Endothelial cell of umbilical vein (primary cell): ENCODE measurements at regions not wholly inside any gene's neighbourhood (a gene's known extent, or its start where the extent isn't known, plus 50 kb on each side); places are given as distances from the start of the nearest gene placed in this dataset.

ENCODE experiments used
- BruUV-seq: library from RNA; stranded (reverse); fragments of 400-500 nt; replicated peaks from 2 replicates; lab custom pipeline; 2021; lab: Mats Ljungman, UMichigan
- CTCF ChIA-PET: fragments of 300-600, 350-600 bp; sonication (Branson Sonifier 250); formaldehyde crosslinking; loops from one replicate; lab custom pipeline; 2021; ENCODE audit warnings: antibody characterized with exemption, inconsistent platforms; lab: Charles Lee
- POLR2A ChIA-PET: fragments of 300-600, 350-600 bp; sonication (Branson Sonifier 250); formaldehyde crosslinking; loops from one replicate; lab custom pipeline; 2021; ENCODE audit warnings: antibody characterized with exemption, inconsistent platforms; lab: Charles Lee
- DNase-seq: peaks from one replicate; pipeline ENCODE4 v3.0.0-alpha.2; 2011; ENCODE audit warnings: low read depth, low spot score
- FAIRE-seq: peaks from 2 replicates; lab custom pipeline; 2011; peaks lifted over from hg19 to GRCh38; lab: Jason Lieb, UNC
- H2AFZ ChIP-seq: 2 replicates; pipeline ENCODE4 v1.6.0; 2012; ENCODE audit warnings: low read depth, low read length, control low read depth, inconsistent platforms
- H3K27ac ChIP-seq: 2 replicates; pipeline ENCODE4 v1.5.1; 2011; ENCODE audit warnings: low read depth, mild to moderate bottlenecking, control low read depth, low read length, moderate library complexity; ENCODE audit not compliant: insufficient read depth
- H3K27me3 ChIP-seq, 2 experiments: 2 replicates each; pipeline versions ENCODE4 v1.6.0 to v1.6.1; 2011; ENCODE audit warnings: low read length in 2 of 2, mixed read lengths in 1 of 2; ENCODE audit not compliant: control insufficient read depth in 2 of 2, insufficient read depth in 2 of 2
- H3K36me3 ChIP-seq, 2 experiments: 2 replicates in 1 of 2; 3 replicates in 1 of 2; pipeline ENCODE4 v1.5.1; 2011; ENCODE audit warnings: low read length in 2 of 2, mild to moderate bottlenecking in 1 of 2, moderate library complexity in 1 of 2; ENCODE audit not compliant: control insufficient read depth in 2 of 2, insufficient read depth in 2 of 2; ENCODE audit errors: extremely low read depth in 1 of 2
- H3K4me1 ChIP-seq: 3 replicates; pipeline ENCODE4 v1.5.1; 2011; ENCODE audit warnings: mild to moderate bottlenecking, low read length; ENCODE audit not compliant: control insufficient read depth, insufficient read depth; ENCODE audit errors: extremely low read depth
- H3K4me2 ChIP-seq: 2 replicates; pipeline ENCODE4 v1.6.1; 2011; ENCODE audit warnings: low read length, control low read depth, mixed read lengths; ENCODE audit not compliant: insufficient read depth
- H3K4me3 ChIP-seq, 3 experiments: fragments of 200-600 bp in 1 of 3; sonication (generic), shearing (Covaris generic) in 1 of 3; replicated peaks in 1 of 3; 2 replicates each; pipeline ENCODE4 v1.5.1; 2011 to 2016; ENCODE audit warnings: control low read depth in 3 of 3, low read length in 3 of 3, mild to moderate bottlenecking in 2 of 3, inconsistent platforms in 1 of 3, low read depth in 1 of 3, moderate library complexity in 1 of 3; ENCODE audit not compliant: insufficient read depth in 1 of 3
- H3K79me2 ChIP-seq: 2 replicates; pipeline ENCODE4 v1.6.0; 2012; ENCODE audit warnings: low read length, inconsistent platforms; ENCODE audit not compliant: control insufficient read depth, insufficient read depth
- H3K9ac ChIP-seq: replicated peaks from 2 replicates; pipeline ENCODE3; 2011; ENCODE audit warnings: low read length, control low read depth; ENCODE audit not compliant: insufficient read depth; ENCODE audit errors: extremely low read depth
- H3K9me1 ChIP-seq: replicated peaks from 3 replicates; pipeline ENCODE4 v1.6.0; 2011; ENCODE audit warnings: mild to moderate bottlenecking, low read length; ENCODE audit not compliant: control insufficient read depth, insufficient read depth; ENCODE audit errors: extremely low read depth
- H3K9me3 ChIP-seq: replicated peaks from 2 replicates; pipeline ENCODE4 v1.5.1; 2012; ENCODE audit warnings: low read length, inconsistent platforms; ENCODE audit not compliant: control insufficient read depth, insufficient read depth
- H4K20me1 ChIP-seq: replicated peaks from 2 replicates; pipeline ENCODE3; 2011; ENCODE audit warnings: mild to moderate bottlenecking, low read length; ENCODE audit not compliant: control insufficient read depth, insufficient read depth; ENCODE audit errors: extremely low read depth
- EZH2 ChIP-seq: IDR thresholded peaks from 2 replicates; pipeline ENCODE4 v1.6.1; 2012; ENCODE audit warnings: borderline replicate concordance, low read depth, mild to moderate bottlenecking, moderate library complexity, low read length, inconsistent platforms; ENCODE audit not compliant: severe bottlenecking
- FOS ChIP-seq: IDR thresholded peaks from 2 replicates; pipeline ENCODE4 v1.6.1; 2011; ENCODE audit warnings: mild to moderate bottlenecking, low read length, moderate library complexity, borderline replicate concordance; ENCODE audit not compliant: insufficient read depth
- GATA2 ChIP-seq: IDR thresholded peaks from 2 replicates; pipeline ENCODE4 v1.7.0; 2011; ENCODE audit warnings: low read depth, mild to moderate bottlenecking, moderate library complexity, mixed read lengths, low read length; ENCODE audit not compliant: insufficient read length, insufficient read depth
- JUN ChIP-seq: IDR thresholded peaks from 2 replicates; pipeline ENCODE4 v1.6.1; 2011; ENCODE audit warnings: borderline replicate concordance, low read depth; ENCODE audit not compliant: insufficient read length, insufficient read depth
- MYC ChIP-seq: IDR thresholded peaks from one replicate; pipeline ENCODE4 v1.6.1; 2011; ENCODE audit warnings: mild to moderate bottlenecking, low read depth, low read length
- POLR2A ChIP-seq: IDR thresholded peaks from 2 replicates; pipeline ENCODE4 v1.6.1; 2012; ENCODE audit warnings: low read depth, mild to moderate bottlenecking, control low read depth, low read length
- POLR2AphosphoS5 ChIP-seq: IDR thresholded peaks from 2 replicates; pipeline ENCODE4 v1.6.1; 2012; ENCODE audit warnings: low read depth, mild to moderate bottlenecking, control low read depth, low read length, moderate library complexity; ENCODE audit not compliant: insufficient read depth
- dilution Hi-C: fragments of 300-500 bp; cut with MboI; formaldehyde crosslinking; loops from one replicate; pipeline ENCODE4 v1.15.0; 2019; ENCODE audit warnings: low sequenced_read_pairs; ENCODE audit not compliant: extremely low pct_ligation_motif_present
- intact Hi-C: fragments of 100-400 bp; cut with micrococcal nuclease; formaldehyde crosslinking; loops from one replicate; pipeline ENCODE4 v1.10.0; 2022
- TF ChIP-seq, protein P1 (sequence below), 2 donors: IDR thresholded peaks; 1 replicate in 1 of 2; 2 replicates in 1 of 2; pipeline ENCODE4 v1.5.1; 2011; ENCODE audit warnings: low read length in 2 of 2, mild to moderate bottlenecking in 2 of 2, moderate library complexity in 2 of 2, control low read depth in 1 of 2, inconsistent platforms in 1 of 2, low read depth in 1 of 2; ENCODE audit not compliant: insufficient read depth in 1 of 2; ENCODE audit errors: extremely low read depth in 1 of 2
- TF ChIP-seq, protein P2 (sequence below): IDR thresholded peaks from 2 replicates; pipeline ENCODE4 v1.6.1; 2011; ENCODE audit not compliant: insufficient read depth, insufficient read length

DNA sequence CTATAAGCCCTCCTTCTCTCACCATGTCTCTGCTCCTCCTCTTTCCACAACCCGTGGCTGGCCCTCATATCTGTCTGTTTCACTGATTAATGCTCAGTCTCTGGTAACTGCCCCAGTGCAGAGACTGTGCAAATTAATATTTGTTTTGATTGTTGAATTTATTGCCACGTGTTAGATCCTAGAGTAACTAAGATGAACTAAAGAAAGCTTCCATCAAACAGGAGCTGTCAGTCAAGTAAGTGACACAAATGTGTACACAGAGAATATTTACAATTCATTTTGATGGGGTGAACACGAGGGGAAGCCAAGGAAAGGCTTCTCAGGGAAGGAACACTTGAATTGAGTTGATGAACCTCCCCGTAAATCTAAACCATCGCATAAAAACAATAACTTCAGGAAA is 182.5 kb downstream of the BAMBI start:
- Histone ChIP-seq H4K20me1 (no peaks in the 10 kb centered on the region), H3K9me1 (no peaks in the 10 kb centered on the region), H3K4me3 (no peak overlapping the region), H3K27ac (no peak overlapping the region), H3K9ac (no peak overlapping the region), H2AFZ (no peak overlapping the region), H3K4me2 (no peak overlapping the region), H3K79me2 (no peaks in the 10 kb centered on the region), H3K9me3 (no peaks in the 10 kb centered on the region), H3K27me3 (no peaks in the 10 kb centered on the region), H3K36me3 (no peaks in the 10 kb centered on the region), H3K4me1 (no peaks in the 10 kb centered on the region)
- POLR2A ChIA-PET, result no interaction called here
- BruUV-seq, result no TSS peak
- intact Hi-C loops (no loop called here), dilution Hi-C loops (no loop called here)
- TF ChIP-seq, protein P1, sequence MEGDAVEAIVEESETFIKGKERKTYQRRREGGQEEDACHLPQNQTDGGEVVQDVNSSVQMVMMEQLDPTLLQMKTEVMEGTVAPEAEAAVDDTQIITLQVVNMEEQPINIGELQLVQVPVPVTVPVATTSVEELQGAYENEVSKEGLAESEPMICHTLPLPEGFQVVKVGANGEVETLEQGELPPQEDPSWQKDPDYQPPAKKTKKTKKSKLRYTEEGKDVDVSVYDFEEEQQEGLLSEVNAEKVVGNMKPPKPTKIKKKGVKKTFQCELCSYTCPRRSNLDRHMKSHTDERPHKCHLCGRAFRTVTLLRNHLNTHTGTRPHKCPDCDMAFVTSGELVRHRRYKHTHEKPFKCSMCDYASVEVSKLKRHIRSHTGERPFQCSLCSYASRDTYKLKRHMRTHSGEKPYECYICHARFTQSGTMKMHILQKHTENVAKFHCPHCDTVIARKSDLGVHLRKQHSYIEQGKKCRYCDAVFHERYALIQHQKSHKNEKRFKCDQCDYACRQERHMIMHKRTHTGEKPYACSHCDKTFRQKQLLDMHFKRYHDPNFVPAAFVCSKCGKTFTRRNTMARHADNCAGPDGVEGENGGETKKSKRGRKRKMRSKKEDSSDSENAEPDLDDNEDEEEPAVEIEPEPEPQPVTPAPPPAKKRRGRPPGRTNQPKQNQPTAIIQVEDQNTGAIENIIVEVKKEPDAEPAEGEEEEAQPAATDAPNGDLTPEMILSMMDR (IDR thresholded peaks at IDR 0.05; ENCODE audit: extremely low read depth in 1 of 2, insufficient read depth in 1 of 2, low read depth in 1 of 2, low read length in 2 of 2), result no peak
- TF ChIP-seq, protein P2, sequence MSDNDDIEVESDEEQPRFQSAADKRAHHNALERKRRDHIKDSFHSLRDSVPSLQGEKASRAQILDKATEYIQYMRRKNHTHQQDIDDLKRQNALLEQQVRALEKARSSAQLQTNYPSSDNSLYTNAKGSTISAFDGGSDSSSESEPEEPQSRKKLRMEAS, result no peak
- TF ChIP-seq EZH2 (no peak), FOS (no peak), JUN (no peak), GATA2 (no peak), POLR2AphosphoS5 (no peak), POLR2A (no peak), MYC (no peak)
- FAIRE-seq (no peak), DNase-seq (no peak)
- CTCF ChIA-PET, result interaction anchor here (1.2 to 1.3 kb wide), 2 partner anchors 11 to 17 kb away, joined by 3 to 4 read pairs; no protein-coding TSS in a partner anchor
